22Rv1 (cell line): ENCODE measurements at regions not wholly inside any gene's neighbourhood (a gene's known extent, or its start where the extent isn't known, plus 50 kb on each side); places are given as distances from the start of the nearest gene placed in this dataset.

Experiments used
- ZFX ChIP-seq: fragments of 450-650 bp; IDR thresholded peaks from 2 replicates; pipeline ENCODE4 v1.6.1; 2017; ENCODE audit warnings: antibody characterized with exemption, borderline replicate concordance
- TF ChIP-seq, protein P1 (sequence below): fragments of 450-650 bp; IDR thresholded peaks from 2 replicates; pipeline ENCODE4 v1.5.1; 2017; ENCODE audit warnings: mild to moderate bottlenecking

DNA sequence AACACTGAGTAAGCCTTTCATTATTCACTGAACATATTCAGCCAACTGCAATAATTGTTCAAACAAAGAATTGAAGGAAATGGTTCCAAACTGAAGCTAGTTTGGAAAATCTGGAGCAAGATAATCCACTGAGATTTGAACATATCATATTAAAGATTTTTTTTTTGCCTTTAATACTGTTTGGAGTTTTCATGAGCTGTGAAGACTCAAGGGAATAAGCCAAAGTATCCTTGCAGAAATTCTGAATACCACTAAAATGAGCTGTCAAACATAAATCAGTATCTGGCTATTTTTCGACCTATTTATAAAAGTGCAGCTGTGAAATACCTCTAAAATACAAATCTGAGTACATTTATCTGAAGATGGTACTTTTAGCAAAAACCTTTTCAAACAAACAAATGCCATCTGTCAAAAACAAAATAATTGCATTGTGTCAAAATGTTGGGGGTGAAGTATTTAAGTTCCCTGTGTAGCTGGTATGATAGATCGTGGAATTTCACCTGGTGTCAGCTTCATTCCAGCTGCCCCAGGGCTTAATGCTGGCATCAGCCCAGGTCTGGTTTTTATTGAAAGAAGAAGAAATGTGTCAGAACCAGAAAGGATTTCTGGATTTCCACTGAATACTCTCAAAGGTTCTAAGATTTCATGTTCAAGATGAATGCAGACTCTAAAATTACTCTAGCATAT is 149.0 kb upstream of the GRAMD2B start:
- TF ChIP-seq, protein P1, sequence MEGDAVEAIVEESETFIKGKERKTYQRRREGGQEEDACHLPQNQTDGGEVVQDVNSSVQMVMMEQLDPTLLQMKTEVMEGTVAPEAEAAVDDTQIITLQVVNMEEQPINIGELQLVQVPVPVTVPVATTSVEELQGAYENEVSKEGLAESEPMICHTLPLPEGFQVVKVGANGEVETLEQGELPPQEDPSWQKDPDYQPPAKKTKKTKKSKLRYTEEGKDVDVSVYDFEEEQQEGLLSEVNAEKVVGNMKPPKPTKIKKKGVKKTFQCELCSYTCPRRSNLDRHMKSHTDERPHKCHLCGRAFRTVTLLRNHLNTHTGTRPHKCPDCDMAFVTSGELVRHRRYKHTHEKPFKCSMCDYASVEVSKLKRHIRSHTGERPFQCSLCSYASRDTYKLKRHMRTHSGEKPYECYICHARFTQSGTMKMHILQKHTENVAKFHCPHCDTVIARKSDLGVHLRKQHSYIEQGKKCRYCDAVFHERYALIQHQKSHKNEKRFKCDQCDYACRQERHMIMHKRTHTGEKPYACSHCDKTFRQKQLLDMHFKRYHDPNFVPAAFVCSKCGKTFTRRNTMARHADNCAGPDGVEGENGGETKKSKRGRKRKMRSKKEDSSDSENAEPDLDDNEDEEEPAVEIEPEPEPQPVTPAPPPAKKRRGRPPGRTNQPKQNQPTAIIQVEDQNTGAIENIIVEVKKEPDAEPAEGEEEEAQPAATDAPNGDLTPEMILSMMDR, result no peak
- no peak for TF ChIP-seq ZFX
